Mesothelial cell of epicardium (in vitro differentiated cells): ENCODE measurements at regions not wholly inside any gene's neighbourhood (a gene's known extent, or its start where the extent isn't known, plus 50 kb on each side); places are given as distances from the start of the nearest gene placed in this dataset.

Experiments
- DNase-seq, 2 experiments: peaks; one replicate each; pipeline ENCODE4 v3.0.0; 2021; ENCODE audit warnings: low spot score in 2 of 2; ENCODE audit not compliant: unreplicated experiment in 2 of 2
- H3K27ac Mint-ChIP-seq: 2 replicates; pipeline ENCODE4 v1.8.0; 2021; ENCODE audit warnings: mixed read lengths
- H3K27me3 Mint-ChIP-seq: 2 replicates; pipeline ENCODE4 v1.8.0; 2021; ENCODE audit warnings: low read depth, mixed read lengths
- H3K36me3 Mint-ChIP-seq: 2 replicates; pipeline ENCODE4 v1.8.0; 2021; ENCODE audit warnings: mixed read lengths
- H3K4me1 Mint-ChIP-seq: 2 replicates; pipeline ENCODE4 v1.8.0; 2021; ENCODE audit warnings: mixed read lengths
- H3K4me3 Mint-ChIP-seq: 2 replicates; pipeline ENCODE4 v1.8.0; 2021; ENCODE audit warnings: mild to moderate bottlenecking, moderate library complexity, mixed read lengths
- H3K9me3 Mint-ChIP-seq: 2 replicates; pipeline ENCODE4 v1.8.0; 2021; ENCODE audit warnings: mixed read lengths
- CTCF ChIP-seq: fragments of 200-600 bp; sonication (generic); IDR thresholded peaks from one replicate; pipeline ENCODE4 v1.5.0; 2021; ENCODE audit warnings: antibody characterized with exemption; ENCODE audit not compliant: unreplicated experiment

DNA sequence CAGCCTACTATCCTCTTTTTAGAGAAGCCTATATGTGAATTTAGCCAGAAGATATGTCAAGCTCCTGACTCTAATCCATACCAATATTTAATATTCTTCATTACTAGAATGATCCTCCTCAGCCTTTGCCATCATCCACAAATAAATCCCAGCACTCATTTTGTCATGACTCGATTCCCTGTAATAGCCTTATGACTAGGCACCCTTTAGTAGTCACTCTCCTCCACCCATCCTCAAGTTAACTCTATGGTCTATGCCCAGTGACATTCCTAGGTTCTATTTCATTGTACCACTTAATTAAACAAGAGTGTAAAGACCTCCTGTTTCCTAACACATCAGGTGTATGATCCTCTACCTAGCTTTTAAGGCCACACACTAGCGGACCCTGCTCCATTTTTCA, 450.4 kb upstream of the CITED2 start:
- Mint-ChIP-seq H3K36me3 (no peaks in the 10 kb centered on the region), H3K9me3 (no peaks in the 10 kb centered on the region), H3K27me3 (no peaks in the 10 kb centered on the region), H3K4me1 (peaks cover 25% of the 10 kb centered on the region), H3K4me3 (no peak overlapping the region), H3K27ac (no peak overlapping the region)
- no peak for TF ChIP-seq CTCF
- DNase-seq: no peak

- Mint-ChIP-seq H3K4me1 (peaks cover 30% of the 10 kb centered on the region), H3K27me3 (no peaks in the 10 kb centered on the region), H3K9me3 (no peaks in the 10 kb centered on the region), H3K36me3 (no peaks in the 10 kb centered on the region), H3K27ac (no peak overlapping the region), H3K4me3 (no peak overlapping the region)
- DNase-seq: no peak
- no peak for TF ChIP-seq CTCF
Observed at GRCh38 chr6:139823808-139824126, 449.3 kb upstream of the CITED2 start.

- no peaks in the 10 kb centered on the region for H3K27me3 Mint-ChIP-seq
- no peak overlapping the region for H3K4me3 Mint-ChIP-seq
- H3K9me3 Mint-ChIP-seq: no peaks in the 10 kb centered on the region
- no peak overlapping the region for H3K27ac Mint-ChIP-seq
- no peak for DNase-seq
- no peaks in the 10 kb centered on the region for H3K36me3 Mint-ChIP-seq
- peaks cover 32% of the 10 kb centered on the region for H3K4me1 Mint-ChIP-seq
- TF ChIP-seq CTCF: no peak
Observed at GRCh38 chr6:139823099-139823807, 448.8 kb upstream of the CITED2 start.

DNA sequence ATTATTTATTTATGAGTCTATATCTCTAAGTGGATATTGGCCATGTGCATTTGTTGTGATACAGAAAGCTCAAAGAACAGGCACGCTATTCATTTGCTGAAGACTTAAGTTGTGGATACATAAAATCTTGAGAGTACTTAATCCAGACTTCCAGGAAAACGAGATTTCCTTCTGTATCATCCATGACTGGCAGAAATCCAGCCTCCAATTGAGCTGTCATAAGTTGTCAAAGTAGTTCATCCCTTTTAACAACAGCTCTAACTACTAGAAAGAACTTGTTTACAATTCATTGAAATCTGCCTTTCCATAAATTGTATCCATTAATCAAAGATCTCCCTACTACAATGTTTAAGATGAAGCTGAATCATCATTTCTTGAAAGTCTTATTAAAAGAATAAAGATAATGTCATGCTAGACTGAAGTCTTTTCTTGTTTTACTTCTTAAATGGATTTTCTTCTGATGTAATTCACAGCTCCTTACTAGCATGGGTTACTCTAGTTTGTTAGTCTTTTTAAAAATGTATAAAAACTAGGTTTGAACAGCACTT, 447.3 kb upstream of the CITED2 start:
- no peaks in the 10 kb centered on the region for H3K9me3 Mint-ChIP-seq

DNA sequence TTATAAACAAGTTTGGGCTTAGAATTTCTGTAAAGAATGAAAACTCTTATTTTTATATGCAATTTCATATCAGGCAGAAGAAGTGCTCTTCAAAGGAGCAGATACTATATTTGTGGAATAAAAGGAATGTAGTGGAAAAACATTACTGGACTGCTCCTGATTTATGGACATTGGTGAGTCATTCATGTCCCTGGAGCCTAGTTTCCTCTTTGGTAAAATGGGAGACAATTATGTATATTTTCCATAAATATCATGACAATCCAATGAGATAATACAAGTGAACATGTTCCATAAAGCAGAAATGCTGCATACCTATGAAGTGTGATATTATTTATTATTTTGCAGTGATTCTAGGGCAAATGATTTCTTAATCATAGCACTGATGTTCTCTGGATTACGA, 445.8 kb upstream of the CITED2 start:
- no peak for TF ChIP-seq CTCF
- Mint-ChIP-seq H3K27ac (peak overlapping the region; percentile 56), H3K9me3 (peaks cover 3% of the 10 kb centered on the region), H3K36me3 (no peaks in the 10 kb centered on the region), H3K4me3 (no peak overlapping the region), H3K27me3 (no peaks in the 10 kb centered on the region), H3K4me1 (peaks cover 32% of the 10 kb centered on the region)
- no peak for DNase-seq

More for the DNA sequence above, 447.3 kb upstream of the CITED2 start:
- Mint-ChIP-seq H3K36me3 (no peaks in the 10 kb centered on the region), H3K27ac (peak overlapping the region; percentile 43), H3K4me3 (no peak overlapping the region), H3K27me3 (no peaks in the 10 kb centered on the region), H3K4me1 (peaks cover 32% of the 10 kb centered on the region)
- no peak for DNase-seq
- no peak for TF ChIP-seq CTCF
